ENCODE measurements at regions not wholly inside any gene's neighbourhood (a gene's known extent, or its start where the extent isn't known, plus 50 kb on each side); places are given as distances from the start of the nearest gene placed in this dataset.

DNA sequence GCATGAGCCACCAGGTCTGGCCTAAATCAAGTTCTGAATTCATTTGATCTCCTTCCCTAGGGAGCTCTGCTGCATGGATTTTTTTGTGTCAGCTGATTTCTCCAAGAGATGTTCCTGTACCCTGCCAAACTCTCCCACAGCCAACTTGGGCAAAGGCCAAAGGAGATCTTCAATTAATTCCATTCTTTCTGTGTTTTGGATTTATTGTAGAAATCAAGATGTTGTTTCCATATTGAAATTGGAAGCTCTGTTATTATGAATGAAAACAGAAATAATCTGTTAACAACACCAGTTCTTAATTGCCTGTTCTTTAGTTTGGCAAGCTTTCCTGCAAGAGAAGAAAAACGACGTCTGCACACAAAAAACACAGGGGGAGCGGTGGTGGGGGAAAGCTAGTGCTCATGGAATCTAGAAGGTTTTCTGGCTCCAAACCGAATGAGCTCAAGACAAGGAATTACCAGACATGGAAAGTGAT lies 86.5 kb upstream of the ABCC4 start:
- TF ChIP-seq, protein P1, sequence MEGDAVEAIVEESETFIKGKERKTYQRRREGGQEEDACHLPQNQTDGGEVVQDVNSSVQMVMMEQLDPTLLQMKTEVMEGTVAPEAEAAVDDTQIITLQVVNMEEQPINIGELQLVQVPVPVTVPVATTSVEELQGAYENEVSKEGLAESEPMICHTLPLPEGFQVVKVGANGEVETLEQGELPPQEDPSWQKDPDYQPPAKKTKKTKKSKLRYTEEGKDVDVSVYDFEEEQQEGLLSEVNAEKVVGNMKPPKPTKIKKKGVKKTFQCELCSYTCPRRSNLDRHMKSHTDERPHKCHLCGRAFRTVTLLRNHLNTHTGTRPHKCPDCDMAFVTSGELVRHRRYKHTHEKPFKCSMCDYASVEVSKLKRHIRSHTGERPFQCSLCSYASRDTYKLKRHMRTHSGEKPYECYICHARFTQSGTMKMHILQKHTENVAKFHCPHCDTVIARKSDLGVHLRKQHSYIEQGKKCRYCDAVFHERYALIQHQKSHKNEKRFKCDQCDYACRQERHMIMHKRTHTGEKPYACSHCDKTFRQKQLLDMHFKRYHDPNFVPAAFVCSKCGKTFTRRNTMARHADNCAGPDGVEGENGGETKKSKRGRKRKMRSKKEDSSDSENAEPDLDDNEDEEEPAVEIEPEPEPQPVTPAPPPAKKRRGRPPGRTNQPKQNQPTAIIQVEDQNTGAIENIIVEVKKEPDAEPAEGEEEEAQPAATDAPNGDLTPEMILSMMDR (IDR thresholded peaks at IDR 0.05): no peak
- no peak overlapping the region for H3K27ac ChIP-seq
- H3K4me3 ChIP-seq: no peak overlapping the region
- DNase-seq (ENCODE audit: low spot score): no peak

DNA sequence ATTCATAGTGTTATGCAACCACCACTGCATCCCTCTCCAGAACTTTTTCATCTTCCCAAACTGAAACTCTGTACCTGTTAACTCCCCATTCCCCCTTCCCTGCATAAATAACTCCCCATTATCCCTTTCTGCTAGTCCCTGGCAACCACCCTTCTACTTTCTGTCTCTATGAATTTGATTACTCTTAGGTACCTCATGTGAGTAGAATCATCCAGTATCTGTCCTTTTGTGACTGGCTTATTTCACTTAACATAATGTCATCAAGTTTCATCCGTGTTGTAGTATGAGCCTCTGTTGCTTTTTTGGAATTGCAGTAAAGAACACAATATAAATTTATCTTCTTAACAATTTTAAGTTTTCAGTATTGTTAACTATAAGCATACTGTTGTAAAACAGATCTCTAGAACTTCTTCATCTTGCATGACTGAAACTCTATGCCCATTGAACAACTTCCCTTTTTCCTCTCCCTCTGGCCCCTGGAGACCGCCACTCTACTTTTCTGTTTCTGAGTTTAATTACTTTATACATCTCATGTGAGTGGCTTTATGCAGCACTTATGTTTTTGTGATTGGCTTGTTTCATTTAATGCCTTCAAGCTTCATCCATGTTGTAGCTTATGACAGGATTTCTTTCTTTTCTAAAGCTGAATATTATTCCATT lies 87.3 kb upstream of the ABCC4 start:
- TF ChIP-seq, protein P1 (IDR thresholded peaks at IDR 0.05): no peak
- DNase-seq (ENCODE audit: low spot score): no peak
- Histone ChIP-seq H3K4me3 (no peak overlapping the region), H3K27ac (no peak overlapping the region)

DNA sequence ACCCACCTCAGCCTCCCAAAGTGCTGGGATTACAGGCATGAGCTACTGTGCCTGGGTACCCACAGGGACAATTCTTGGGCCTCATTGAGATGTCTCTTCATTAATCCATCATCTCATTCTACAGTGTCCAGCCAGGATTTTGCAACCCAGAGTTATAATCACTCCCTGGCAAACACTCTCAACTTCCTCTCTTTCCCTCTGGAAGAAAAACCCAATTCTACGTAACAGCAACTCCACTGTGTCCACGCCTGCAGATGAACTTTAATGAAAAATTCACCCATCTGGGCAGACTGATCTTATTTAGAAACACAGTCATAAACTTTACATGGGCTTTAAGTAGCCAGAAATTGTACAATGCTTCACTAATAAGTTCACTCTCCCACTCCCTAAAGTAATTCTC lies 90.1 kb upstream of the ABCC4 start:
- no peak for DNase-seq (ENCODE audit: low spot score)
- Histone ChIP-seq H3K27ac (no peak overlapping the region), H3K4me3 (no peak overlapping the region)
- TF ChIP-seq, protein P1 (IDR thresholded peaks at IDR 0.05): no peak

DNA sequence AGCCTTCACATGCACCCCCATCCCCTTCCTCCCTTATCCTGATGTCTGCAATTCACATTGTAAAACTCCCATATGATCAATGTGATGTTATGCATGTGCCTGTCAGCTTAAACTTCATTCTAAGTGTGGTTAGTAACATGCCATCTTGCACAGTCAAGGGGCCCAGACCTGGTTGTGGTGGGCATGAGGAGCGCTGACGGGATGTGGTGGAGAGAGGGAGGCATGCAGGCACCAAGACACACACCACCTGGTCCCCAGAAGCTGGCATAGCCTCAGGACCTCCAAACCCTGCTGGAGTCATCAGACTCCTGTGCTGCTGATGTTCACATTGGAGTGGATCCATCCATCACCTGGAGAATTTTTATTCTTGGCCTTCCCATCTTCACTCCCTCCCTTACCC lies 90.5 kb upstream of the ABCC4 start:
- Histone ChIP-seq H3K4me3 (no peak overlapping the region), H3K27ac (no peak overlapping the region)
- DNase-seq (ENCODE audit: low spot score): no peak
- TF ChIP-seq, protein P1 (IDR thresholded peaks at IDR 0.05): no peak

DNA sequence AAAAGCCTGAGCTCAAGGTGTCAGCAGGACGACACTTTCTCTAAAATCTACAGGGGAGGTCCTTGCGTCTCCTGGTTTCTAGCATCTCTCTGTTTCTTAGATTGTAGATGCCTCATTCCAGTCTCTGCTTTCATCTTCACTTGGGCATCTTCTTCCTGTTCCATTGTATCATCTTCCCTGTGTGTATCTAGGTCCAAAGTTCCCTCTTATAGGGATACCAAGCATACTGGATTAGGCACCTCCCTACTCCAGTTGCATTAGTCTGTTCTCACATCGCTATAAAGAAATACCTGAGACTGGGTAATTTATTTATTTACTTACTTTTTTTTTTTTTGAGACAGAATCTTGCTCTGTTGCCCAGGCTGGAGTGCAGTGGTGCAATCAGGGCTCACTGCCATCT lies 91.3 kb upstream of the ABCC4 start:
- DNase-seq (ENCODE audit: low spot score): no peak
- TF ChIP-seq, protein P1 (IDR thresholded peaks at IDR 0.05): no peak

DNA sequence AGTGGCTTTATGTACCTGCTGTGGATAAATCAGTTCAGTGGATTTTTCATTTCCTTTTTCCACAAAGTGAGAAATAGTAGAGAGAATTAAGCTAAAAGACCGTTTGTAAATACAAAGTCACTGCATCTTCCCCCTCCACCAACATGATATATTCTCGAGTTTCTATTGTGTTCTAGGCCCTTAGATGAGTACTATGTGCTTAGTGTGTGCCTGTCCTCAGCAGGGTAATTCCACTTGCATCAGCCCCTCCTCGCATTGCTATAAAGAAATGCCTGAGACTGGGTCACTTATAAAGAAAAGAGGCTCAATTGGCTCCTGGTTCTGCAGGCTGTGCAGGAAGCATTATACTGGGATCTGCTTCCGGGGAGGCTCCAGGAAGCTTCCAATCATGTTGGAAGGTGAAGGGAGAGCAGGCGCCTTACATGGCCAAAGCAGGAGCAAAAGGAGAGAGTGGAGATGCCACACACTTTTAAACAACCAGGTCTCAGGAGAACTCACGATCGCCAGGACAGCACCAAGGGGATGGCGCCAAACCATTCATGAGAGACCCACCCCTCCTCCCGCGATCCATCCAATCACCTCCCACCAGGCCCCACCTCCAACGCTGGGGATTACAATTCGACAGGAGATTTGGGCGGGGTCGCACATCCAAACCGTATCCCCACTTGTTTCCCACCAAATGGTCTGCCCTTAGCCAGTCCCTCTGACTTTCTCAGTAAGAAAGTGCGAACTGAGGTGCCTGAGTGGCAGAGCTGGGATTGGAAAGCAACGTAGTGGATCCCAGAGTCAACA lies 102.3 kb upstream of the ABCC4 start:
- H3K27ac ChIP-seq: no peak overlapping the region
- TF ChIP-seq, protein P1 (IDR thresholded peaks at IDR 0.05): no peak
- peak overlapping the region; percentile 61 for H3K4me3 ChIP-seq
- no peak for DNase-seq (ENCODE audit: low spot score)

More for the DNA sequence above, 91.3 kb upstream of the ABCC4 start:
- H3K4me3 ChIP-seq: no peak overlapping the region
- no peak overlapping the region for H3K27ac ChIP-seq

All from coronary artery (tissue), 2 donors.